Activated naive CD8-positive, alpha-beta T cell treated with anti-CD3 and anti-CD28 coated beads, Interleukin-2, amount 10 ng/mL, durations not matched to agents 7 days and 5 days (primary cell): ENCODE measurements at regions not wholly inside any gene's neighbourhood (a gene's known extent, or its start where the extent isn't known, plus 50 kb on each side); places are given as distances from the start of the nearest gene placed in this dataset.
"Not testable (repeated sequence)": the region's sequence is repeated elsewhere in the genome, so short reads cannot be mapped to it uniquely, and the experiment has no call there.

Experiments
- ATAC-seq: fragments of 150-1000 bp; cut with Tn5 transposase; one replicate; pipeline ENCODE4 v1.10.0; 2021; ENCODE audit warnings: low read depth, moderate library complexity
- POLR2A ChIA-PET: fragments of 350-600 bp; sonication (Branson Sonifier 250); formaldehyde crosslinking; loops from one replicate; lab custom pipeline; 2021; ENCODE audit warnings: antibody characterized with exemption; lab: Charles Lee
- DNase-seq: peaks from one replicate; pipeline ENCODE4 v3.0.0; 2021
- H3K27ac Mint-ChIP-seq: one replicate; pipeline ENCODE4 v1.8.0; 2022; ENCODE audit warnings: mild to moderate bottlenecking, mixed read lengths
- H3K27me3 Mint-ChIP-seq: one replicate; pipeline ENCODE4 v1.8.0; 2022; ENCODE audit warnings: mild to moderate bottlenecking, moderate library complexity, mixed read lengths
- H3K36me3 Mint-ChIP-seq: one replicate; pipeline ENCODE4 v1.8.0; 2021; ENCODE audit warnings: mild to moderate bottlenecking, mixed read lengths
- H3K4me1 Mint-ChIP-seq: one replicate; pipeline ENCODE4 v1.8.0; 2021; ENCODE audit warnings: mixed read lengths
- H3K4me3 Mint-ChIP-seq: one replicate; pipeline ENCODE4 v1.8.0; 2022; ENCODE audit warnings: mild to moderate bottlenecking, moderate library complexity, mixed read lengths
- H3K9me3 Mint-ChIP-seq: one replicate; pipeline ENCODE4 v1.8.0; 2021; ENCODE audit warnings: mixed read lengths

DNA sequence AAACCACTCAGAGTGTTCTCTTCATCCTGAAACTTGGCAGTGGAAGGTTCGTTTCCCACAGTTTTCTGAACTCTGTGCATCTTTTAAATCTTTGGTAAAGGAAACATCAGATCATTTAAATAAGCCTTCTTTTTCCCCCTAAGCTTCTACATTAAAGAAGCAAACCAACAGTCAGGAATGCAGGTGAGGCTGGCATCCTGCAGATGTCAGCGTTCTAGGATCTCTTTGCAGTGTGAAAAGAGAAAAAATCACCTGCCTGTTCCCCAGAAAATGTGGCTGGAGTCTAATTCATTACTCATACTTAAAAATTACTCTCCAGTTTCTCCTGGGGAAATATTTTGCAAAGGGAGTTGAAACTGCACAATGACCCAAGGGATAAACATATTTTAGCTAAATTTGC, 64.5 kb upstream of the ZCCHC2 start:
- Mint-ChIP-seq H3K27ac (no peak overlapping the region), H3K36me3 (peaks cover 2% of the 10 kb centered on the region), H3K9me3 (peaks cover 1% of the 10 kb centered on the region), H3K27me3 (peaks cover 11% of the 10 kb centered on the region), H3K4me1 (no peaks in the 10 kb centered on the region), H3K4me3 (no peak overlapping the region)
- POLR2A ChIA-PET, result no interaction called here
- DNase-seq, result no peak
- no peak for ATAC-seq

DNA sequence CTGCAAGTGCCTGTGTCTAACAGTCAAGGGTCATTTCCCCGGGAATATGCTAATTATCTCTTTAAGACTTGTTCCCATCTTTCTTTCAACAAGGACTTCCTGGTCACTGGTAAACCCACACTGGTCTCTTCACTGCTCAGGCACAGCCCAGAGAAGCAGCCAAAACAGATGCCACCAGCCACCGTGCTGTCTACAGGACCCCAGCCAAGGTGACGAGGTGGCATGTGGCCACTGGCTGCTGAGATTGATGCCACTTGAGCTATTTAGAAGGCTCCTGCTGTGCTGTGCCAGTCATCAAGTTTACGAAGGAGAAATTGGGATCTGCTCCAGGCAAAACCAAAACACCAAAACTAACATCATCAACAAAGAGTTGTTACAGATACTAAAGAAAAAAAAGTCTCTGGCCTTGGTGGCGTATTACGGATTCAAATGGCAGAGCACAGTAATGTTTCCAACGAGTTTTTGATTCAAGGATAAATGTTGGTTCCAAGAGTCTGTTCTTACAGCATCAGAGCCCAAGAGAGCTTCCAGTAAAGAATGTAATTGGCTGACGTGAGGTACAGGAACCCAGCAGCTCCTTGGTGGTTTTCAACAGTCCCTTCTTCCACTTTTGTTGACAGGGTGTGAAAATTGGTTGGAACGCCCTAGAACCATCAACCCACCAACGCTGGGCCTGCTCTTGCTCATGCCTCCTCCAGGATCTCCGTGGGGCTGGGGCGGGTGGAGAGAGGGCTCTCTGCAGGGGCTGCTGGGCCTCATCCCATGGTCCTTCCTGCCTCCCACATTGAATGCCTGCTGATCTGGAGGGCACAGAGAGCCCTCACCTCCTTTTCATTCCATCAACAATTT, 63.7 kb upstream of the ZCCHC2 start:
- POLR2A ChIA-PET, result no interaction called here
- Mint-ChIP-seq H3K4me3 (no peak overlapping the region), H3K27ac (no peak overlapping the region), H3K27me3 (peaks cover 10% of the 10 kb centered on the region), H3K36me3 (no peaks in the 10 kb centered on the region), H3K9me3 (no peaks in the 10 kb centered on the region), H3K4me1 (no peaks in the 10 kb centered on the region)
- no peak for ATAC-seq
- DNase-seq, result no peak

DNA sequence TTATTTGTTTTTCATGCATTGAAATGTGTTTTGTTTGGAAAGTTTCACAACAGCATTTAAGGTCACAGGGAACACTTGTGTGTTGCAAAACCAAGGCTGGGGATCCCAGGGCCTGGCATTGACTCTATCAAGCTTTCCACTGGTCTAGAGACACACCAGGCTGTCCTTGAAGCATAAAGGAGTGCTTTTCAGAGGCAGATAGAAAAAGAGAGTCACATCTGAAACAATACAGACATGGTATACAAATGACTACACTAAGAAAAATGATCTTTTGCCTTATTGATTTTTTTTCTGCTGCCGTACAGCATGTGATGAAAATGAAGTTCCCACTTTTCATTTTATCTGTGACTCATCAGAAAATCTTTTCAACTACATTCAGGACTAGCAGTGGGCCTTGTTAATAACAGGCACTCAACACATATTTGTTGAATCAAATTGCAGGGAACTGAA, 61.9 kb upstream of the ZCCHC2 start:
- no peak overlapping the region for H3K27ac Mint-ChIP-seq
- no peak overlapping the region for H3K4me3 Mint-ChIP-seq
- peaks cover 6% of the 10 kb centered on the region for H3K9me3 Mint-ChIP-seq
- no peaks in the 10 kb centered on the region for H3K36me3 Mint-ChIP-seq
- ATAC-seq (no peak), DNase-seq (no peak)
- no peaks in the 10 kb centered on the region for H3K4me1 Mint-ChIP-seq
- peaks cover 7% of the 10 kb centered on the region for H3K27me3 Mint-ChIP-seq
- POLR2A ChIA-PET, result no interaction called here

DNA sequence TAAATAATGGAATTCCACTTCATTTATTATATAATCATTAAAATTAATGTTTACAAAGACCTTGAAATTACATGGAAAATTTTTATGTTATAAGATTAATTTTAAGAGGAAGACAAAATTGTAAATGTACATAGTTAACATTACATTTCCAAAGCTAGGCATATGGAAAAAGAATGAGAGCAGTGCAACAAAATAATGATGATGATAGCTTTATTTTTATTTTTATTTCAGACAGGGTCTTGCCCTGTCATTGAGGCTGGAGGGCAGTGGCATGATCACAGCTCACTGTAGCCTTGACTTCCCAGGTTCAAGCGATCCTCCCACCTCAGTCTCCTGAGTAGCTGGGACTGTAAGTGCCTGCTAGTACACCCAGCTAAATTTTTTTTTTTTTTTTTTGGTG, 61.2 kb upstream of the ZCCHC2 start:
- H3K9me3 Mint-ChIP-seq, result peaks cover 6% of the 10 kb centered on the region
- POLR2A ChIA-PET, result interaction anchor here (0.6 kb wide), 1 partner anchor 121 kb away, joined by 3 read pairs; no protein-coding TSS in a partner anchor
- H3K36me3 Mint-ChIP-seq, result no peaks in the 10 kb centered on the region
- no peak for ATAC-seq
- DNase-seq, result no peak
- H3K27ac Mint-ChIP-seq, result no peak overlapping the region
- peaks cover 6% of the 10 kb centered on the region for H3K27me3 Mint-ChIP-seq
- H3K4me1 Mint-ChIP-seq, result no peaks in the 10 kb centered on the region
- no peak overlapping the region for H3K4me3 Mint-ChIP-seq

DNA sequence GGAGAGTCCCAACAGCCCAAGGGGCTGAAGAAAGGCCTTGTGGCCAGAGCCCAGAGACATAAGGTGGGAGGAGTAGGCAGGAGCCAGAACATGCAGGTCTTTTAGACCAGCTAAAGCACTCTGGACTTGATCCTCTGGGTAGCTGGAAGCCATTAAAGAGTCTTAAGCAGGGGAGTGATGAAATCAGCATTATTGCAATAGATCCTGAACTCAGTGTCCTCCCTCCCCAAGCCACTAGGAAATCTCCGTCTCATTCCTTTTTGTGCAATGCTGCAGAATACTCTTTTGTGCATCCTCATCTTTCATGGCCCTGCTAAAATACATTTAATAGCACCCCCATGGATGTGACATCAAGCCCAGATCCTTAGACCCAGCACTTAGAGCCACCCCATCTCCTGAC, 58.6 kb upstream of the ZCCHC2 start:
- POLR2A ChIA-PET, result no interaction called here
- ATAC-seq, result no peak
- Mint-ChIP-seq H3K27me3 (peaks cover 10% of the 10 kb centered on the region), H3K4me3 (no peak overlapping the region), H3K27ac (no peak overlapping the region), H3K36me3 (peaks cover 4% of the 10 kb centered on the region), H3K9me3 (peaks cover 13% of the 10 kb centered on the region), H3K4me1 (no peaks in the 10 kb centered on the region)
- DNase-seq, result no peak

DNA sequence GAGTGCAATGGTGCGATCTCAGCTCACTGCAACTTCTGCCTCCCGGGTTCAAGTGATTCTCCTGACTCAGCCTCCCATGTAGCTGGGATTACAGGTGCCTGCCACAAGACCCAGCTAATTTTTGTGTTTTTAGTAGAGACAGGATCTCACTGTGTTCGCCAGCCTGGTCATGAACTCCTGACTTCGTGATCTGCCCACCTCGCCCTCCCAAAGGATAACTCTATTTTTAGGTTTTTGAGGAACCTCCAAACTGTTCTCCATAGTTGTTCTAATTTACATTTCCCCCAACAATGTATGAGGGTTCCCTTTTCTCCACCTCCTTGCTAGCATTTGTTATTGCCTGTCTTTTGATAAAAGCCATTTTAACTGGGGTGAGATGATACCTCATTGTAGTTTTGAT, 53.7 kb upstream of the ZCCHC2 start:
- DNase-seq, H3K4me3 Mint-ChIP-seq, ATAC-seq, POLR2A ChIA-PET, H3K4me1 Mint-ChIP-seq, H3K27ac Mint-ChIP-seq, H3K36me3 Mint-ChIP-seq: not testable (repeated sequence)
- peaks cover 25% of the 10 kb centered on the region for H3K27me3 Mint-ChIP-seq
- peaks cover 21% of the 10 kb centered on the region for H3K9me3 Mint-ChIP-seq
